HG03432 (cell line): ENCODE measurements at regions not wholly inside any gene's neighbourhood (a gene's known extent, or its start where the extent isn't known, plus 50 kb on each side); places are given as distances from the start of the nearest gene placed in this dataset.

Experiments used
- ATAC-seq: cut with Tn5 transposase; IDR thresholded peaks from one replicate; pipeline ENCODE4 v1.9.1; 2021; ENCODE audit warnings: mild to moderate bottlenecking, moderate library complexity; ENCODE audit not compliant: unreplicated experiment

DNA sequence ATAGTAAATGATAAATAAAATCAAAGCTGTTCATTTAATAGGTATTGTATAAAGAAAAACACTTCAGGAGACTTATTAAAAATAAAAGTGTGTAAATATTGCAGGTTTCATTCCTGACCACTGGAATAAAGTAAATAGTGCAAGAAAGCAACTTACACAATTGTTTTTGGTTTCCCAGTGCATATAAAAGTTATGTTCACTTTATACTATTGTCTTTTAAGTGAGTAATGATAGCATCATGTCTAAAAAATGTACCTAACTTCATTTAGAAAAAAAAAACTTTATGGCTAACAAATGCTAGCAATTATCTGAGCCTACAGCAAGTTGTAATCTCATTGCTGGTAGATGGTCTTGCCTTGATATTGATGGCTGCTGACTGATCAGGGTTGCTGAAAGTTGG is 726.6 kb upstream of the POU3F2 start:
- ATAC-seq: no peak

DNA sequence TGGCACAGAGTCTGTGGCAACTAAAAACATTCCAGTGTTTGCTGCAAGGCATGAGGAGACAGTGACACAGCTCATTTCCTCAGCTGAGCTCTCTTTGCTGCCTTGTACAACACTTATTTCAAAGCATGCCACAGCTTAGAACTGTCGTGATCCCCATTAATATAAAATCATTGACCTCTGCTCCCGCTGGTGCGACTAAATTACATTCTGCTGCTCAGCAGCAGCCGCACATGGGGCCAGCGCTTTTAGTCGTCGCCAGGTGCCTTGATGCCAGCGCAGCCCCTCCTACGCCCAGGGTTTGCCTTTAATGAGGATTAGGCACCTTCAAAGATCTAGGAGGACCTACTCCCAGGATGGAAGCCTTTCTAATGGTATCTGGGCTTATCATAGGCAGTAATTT is 717.9 kb upstream of the POU3F2 start:
- ATAC-seq: no peak

DNA sequence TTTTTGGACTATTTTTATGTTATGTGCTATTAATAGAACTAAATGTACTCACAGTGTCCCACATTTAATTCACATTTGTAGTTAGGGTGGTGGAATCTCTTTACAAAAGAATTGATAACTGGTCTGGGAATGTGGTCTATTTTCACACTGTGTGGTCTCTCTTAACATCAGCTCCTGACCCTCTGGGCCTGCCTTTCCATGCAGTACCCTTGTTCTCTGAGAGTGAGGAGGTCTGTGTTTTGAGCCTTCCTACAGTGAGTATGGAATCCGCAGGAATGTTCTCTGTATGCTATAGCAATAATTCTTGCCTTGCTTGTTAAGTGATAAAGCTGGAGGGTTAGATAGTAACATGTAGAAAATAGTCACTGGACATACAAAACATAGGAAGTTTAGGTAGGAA is 717.3 kb upstream of the POU3F2 start:
- no peak for ATAC-seq

DNA sequence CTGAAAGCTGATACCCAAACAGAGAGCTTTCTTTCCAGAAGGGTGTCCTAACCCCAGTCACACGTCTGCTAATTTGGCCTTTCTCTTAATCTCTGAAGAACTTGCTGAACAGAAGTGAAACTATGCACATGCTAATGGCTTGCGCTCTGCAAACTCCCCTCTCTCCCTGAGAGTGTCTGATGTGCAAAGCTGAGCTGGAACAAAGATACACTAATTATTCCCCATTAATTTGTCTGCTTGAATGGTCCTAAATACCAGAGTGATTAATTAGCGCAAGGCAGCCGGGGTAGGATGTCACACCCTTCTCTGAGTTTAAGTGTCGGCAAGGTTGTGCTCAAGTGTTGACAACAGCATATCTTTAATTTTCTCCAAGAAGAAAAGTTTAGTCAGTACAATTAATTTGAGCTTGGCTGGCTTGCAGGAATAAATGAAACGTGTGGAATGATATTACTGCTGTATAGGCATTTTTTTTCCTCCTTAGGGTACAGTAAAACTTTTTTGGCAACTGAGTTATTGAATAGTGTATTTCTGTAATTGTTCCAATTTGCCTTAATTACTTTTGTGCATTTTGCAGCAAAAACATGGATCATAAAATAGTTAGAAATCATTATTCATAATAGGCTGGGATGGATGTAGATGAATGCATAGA is 715.9 kb upstream of the POU3F2 start:
- ATAC-seq: no peak

GRCh38 chr6:98124171-98124570 is 710.2 kb upstream of the POU3F2 start:
- no peak for ATAC-seq

- no peak for ATAC-seq
Measured at GRCh38 chr6:98131290-98131990, 702.9 kb upstream of the POU3F2 start.

GRCh38 chr6:98136333-98136732 is 698.0 kb upstream of the POU3F2 start:
- ATAC-seq: no peak

- no peak for ATAC-seq
Measured at GRCh38 chr6:98137391-98137790, 697.0 kb upstream of the POU3F2 start.

DNA sequence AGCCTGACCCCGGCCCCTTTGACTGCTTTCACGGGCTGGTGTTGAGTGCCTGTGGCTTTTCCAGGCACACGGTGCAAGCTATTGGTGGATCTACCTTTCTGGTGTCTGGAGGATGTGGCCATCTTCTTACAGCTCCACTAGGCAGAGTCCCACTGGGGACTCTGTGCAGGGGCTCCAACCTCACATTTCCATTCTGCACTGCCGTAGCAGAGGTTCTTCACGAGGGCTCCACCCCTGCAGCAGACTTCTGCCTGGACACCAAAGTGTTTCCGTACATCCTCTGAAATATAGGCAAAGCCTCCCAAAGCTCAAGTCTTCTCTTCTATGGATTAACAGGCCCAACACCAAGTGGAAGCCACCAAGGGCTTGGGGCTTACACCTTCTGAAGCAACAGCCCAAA is 691.5 kb upstream of the POU3F2 start:
- ATAC-seq: no peak

DNA sequence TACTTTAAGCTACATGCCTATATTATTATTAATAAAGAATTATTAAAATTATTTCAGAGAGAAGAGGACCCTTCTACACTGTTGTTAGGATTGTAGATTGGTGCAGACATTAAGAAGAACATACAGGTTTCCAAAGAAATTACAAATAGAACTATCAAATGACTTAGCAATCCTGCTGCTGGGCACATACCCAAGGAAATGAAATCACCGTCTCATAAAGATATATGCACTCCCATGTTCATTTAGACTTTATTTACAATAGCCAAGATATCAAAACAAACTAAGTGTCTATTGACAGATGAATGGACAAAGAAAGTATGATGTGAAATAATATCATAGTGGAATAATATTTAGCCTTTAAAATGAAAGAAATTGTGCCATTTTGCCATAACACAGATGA is 687.7 kb upstream of the POU3F2 start:
- no peak for ATAC-seq

- ATAC-seq: no peak
Measured at GRCh38 chr6:98156580-98156979, 677.8 kb upstream of the POU3F2 start.

DNA sequence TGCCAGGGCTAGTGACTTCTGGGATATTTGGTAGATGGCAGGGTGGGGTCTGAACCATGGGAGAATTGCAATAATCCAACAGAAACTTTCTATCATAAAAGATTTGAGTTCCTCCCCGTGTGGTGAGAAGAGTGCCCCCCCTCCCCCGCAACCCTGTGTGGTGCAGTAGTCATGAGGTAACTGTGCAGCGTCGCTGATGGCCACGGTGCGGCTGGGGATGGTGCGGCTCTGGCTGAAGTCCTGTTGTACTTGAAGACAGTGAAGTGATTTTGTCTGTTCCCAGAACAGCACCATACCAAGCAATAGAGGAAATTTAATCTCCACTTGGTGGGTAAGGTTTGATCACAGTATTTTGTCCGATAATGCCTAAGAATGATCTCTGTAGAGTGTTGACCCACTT is 654.8 kb upstream of the POU3F2 start:
- no peak for ATAC-seq

DNA sequence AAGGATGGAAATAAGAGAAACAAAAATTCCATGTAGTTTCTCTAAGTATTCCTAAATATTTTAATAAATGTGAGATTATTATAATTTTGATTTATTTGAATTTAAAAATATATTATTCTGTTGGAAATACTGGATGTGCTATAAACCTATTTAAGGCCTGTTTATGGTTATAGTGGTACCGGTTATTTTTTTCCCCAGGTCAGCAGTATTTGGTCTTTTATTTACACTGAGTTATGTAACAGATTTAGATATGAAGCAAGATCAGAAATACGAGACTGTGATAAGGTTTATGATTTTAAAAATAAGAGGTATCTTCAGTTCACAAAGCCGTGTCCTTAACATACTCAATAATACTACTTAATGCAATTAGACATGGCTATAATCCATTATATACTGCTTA is 634.3 kb upstream of the POU3F2 start:
- no peak for ATAC-seq

GRCh38 chr6:98203170-98203806 is 631.1 kb upstream of the POU3F2 start:
- no peak for ATAC-seq

DNA sequence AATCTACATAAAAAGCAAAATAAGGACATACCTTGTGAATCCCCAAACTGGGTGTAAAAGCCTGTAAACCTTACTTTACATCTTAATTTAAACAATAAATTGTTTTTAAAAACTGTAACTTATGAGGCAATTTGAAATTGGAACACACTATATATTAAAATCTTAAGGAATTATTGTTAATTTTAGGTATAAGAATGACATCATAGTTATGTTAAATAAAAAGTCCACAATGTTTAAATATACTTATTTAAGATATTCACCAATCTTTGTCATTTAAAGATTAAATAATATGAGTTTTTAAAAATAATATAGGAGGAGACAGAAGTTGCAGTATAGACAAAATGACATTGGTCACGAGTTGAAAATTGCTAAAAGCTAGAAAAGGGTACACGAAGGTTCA is 621.9 kb upstream of the POU3F2 start:
- no peak for ATAC-seq

DNA sequence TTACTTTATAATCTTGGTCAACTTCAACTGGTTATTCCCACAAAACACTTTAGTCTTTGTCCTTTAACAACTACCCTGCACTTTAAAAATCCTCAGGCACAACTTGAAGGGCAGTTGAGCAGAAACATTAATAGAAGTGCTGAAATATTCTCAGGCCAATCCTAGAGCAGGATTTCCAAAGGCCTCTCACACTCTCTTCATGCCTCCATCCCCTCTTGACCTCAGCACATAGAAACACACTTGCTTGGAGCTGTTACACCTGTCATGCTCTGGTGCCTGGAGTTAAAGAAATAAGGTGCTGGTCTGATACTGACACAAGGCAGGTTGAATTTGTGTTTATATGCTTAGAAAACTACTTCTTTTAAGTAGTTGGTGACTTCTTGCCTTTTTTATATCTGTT is 618.8 kb upstream of the POU3F2 start:
- ATAC-seq: no peak

- no peak for ATAC-seq
Measured at GRCh38 chr6:98230250-98230649, 604.1 kb upstream of the POU3F2 start.

DNA sequence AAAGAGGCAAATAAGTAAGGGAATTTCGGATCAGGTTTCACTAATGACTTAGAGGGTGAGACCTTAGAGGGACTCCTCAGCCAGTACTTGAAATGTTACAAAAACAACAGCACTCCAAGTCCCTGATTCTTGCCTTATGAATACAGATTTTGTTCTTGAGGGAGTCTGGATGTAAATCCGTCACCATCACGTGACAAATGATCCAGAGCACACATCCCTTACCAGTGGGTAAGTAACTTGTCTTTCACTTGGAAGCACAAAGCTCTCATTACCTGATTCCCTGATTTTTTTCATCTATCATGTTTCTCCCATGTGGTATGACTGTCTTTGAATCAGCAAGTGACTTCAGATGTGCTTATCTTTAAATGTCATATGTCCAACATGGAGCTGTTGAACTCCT is 595.3 kb upstream of the POU3F2 start:
- ATAC-seq: no peak

DNA sequence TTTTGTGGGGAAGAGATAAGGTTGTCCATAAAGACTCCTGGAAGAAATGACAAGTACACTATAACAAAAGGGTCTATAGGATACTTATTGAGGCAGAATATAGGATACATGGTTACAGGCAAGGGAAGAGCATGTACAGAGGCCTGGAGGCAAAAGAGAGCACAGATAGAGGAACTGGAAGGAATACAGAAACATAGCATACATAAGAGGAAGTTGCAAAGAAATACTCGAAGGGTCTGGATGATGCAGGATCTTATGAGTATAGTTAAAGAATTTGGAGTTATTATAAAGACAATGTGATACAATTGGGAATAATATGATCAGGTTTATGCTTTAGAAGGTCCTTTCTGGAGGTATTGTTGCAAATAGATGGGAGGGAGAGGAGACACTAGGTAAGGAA is 592.7 kb upstream of the POU3F2 start:
- ATAC-seq: no peak

DNA sequence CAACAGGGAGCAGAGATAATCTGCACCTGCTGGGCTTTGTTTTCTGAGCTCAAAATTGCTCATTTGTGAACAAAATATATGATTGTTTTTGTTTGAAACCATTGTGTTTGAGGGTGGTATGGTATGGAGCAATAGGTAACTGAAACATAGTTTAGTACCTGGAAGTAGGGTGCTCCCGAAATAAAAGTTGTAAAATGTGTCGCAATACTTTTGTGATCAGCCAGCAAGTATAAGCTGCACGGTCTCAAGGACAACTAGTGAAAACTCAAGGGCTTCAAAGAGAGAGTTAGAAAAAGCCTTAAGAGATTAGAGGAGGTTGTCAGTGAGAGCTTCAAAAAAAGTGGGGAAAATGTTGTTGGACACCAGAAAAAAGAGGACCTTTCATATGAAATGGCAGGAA is 579.8 kb upstream of the POU3F2 start:
- ATAC-seq: no peak

DNA sequence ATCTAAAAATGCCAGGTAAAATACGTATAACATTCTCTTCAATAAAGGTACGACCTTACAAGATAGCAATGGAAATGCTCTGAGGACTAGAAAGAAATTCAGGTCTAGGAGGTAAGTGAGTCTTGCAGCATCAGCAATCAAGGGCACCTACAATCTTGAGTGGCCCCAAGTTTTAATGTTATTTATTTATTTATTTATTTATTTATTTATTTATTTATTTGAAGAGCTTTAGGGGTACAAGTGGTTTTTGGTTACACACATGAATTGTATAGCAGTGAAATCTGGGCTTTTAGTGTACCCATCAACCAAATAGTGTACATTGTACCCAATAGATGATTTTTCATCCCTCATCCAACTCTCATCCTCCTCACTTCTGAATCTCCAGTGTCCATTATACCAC is 574.0 kb upstream of the POU3F2 start:
- no peak for ATAC-seq

DNA sequence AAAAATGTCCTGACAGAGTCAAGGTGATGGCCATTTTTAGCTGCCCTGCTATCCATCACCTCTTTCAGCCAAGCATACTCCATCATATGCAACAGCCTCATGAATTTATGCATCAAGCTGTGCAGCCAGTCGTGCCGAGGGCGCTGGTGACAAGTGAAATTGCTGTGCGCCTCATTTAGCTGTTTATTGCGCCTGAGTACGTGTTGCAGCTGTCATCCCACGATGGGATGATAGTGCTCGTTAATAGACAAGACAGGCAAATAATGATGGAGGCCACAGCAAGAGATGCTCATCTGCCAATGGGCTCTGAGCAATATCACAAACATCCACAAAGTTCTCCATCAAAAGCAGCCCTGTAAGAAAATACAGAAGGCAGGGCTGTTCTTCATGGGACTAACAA is 562.3 kb upstream of the POU3F2 start:
- ATAC-seq: no peak
